RCC 7860 (cell line): ENCODE measurements at regions not wholly inside any gene's neighbourhood (a gene's known extent, or its start where the extent isn't known, plus 50 kb on each side); places are given as distances from the start of the nearest gene placed in this dataset.

Experiments used
- DNase-seq: peaks from one replicate; pipeline ENCODE4 v3.0.0-alpha.2; 2015; ENCODE audit warnings: low spot score
- FAIRE-seq: peaks from 2 replicates; lab custom pipeline; 2012; peaks lifted over from hg19 to GRCh38; lab: Jason Lieb, UNC

- no peak for FAIRE-seq
Observed at GRCh38 chr6:98094696-98095095, 739.7 kb upstream of the POU3F2 start.

GRCh38 chr6:98107801-98108200 lies 726.6 kb upstream of the POU3F2 start:
- no peak for FAIRE-seq

More at GRCh38 chr6:98094696-98095095, 739.7 kb upstream of the POU3F2 start:
- no peak for DNase-seq

GRCh38 chr6:98116455-98116854 lies 717.9 kb upstream of the POU3F2 start:
- DNase-seq, result no peak
- no peak for FAIRE-seq

More at GRCh38 chr6:98107801-98108200, 726.6 kb upstream of the POU3F2 start:
- DNase-seq, result no peak

DNA sequence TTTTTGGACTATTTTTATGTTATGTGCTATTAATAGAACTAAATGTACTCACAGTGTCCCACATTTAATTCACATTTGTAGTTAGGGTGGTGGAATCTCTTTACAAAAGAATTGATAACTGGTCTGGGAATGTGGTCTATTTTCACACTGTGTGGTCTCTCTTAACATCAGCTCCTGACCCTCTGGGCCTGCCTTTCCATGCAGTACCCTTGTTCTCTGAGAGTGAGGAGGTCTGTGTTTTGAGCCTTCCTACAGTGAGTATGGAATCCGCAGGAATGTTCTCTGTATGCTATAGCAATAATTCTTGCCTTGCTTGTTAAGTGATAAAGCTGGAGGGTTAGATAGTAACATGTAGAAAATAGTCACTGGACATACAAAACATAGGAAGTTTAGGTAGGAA lies 717.3 kb upstream of the POU3F2 start:
- DNase-seq, result no peak
- no peak for FAIRE-seq

- DNase-seq (no peak), FAIRE-seq (no peak)
Observed at GRCh38 chr6:98118397-98119045, 715.9 kb upstream of the POU3F2 start.

DNA sequence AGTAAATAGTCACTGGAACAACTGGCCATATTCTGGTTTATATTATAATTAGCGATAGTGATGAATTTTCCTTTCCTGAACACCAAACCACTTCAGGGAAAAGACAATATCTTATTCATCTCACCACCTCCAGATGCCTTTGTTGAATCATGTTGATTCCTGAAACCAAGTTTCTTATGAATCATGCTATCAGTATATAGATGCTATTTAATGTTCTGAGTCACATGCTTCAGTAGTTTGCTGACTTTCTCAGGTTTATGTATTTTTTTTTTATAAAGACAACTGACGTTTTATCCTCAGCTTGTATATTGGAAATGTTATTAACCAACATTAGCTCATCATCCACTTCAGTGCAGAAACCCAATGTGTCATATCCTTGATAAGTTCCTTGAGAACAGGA lies 710.2 kb upstream of the POU3F2 start:
- FAIRE-seq, result no peak
- no peak for DNase-seq

DNA sequence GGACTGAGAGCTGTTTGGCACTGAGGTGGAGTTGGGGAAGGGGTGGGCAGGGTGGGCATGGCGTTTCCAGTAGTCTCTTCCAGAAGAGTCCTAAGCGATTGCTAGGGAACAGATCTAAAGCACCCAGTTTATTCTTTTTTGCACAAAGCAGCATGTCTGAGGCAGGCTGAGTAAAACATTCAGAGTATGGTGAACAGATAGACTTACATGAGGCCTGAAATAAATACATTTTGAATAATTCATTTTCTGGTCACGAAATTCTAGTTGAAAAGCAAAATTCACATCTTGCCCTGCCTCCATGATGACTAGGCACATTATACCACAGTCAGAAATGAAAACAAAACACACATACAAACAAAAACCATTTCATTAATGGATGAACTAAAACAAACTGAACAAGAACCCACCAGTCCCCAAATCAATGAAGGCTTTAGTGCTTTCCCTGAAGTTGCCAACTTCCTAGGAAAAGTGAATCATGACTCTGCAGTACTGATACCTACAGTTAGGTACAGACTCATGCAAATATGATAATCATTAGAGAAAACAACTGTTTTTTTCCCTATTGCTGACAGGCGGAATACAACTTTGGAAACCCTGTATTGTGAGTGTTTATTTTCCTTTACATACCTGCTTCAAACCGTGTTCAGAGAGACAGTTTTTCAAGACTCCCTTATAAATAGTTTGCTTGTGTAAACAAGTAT lies 702.9 kb upstream of the POU3F2 start:
- DNase-seq (no peak), FAIRE-seq (no peak)

DNA sequence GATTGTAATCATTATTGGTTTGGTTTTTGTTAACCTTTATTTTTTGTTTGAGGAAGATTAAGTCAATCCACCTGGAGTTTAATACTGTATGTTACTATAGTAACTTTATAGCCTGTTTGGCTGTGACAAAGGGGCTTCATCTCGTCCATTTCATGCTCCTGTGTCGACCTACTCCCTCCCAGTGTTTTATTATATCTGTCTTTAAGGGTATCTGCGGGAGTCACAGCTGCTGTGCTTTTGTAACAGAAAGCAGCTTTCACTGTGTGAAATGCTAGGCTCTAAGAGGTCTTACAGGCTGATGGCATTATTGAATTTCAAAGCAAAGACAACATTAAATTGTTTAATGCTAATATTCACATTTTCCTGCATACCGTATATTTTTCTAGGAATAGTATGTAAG lies 698.0 kb upstream of the POU3F2 start:
- no peak for DNase-seq
- no peak for FAIRE-seq

GRCh38 chr6:98137391-98137790 lies 697.0 kb upstream of the POU3F2 start:
- no peak for DNase-seq

GRCh38 chr6:98142839-98143238 lies 691.5 kb upstream of the POU3F2 start:
- FAIRE-seq, result no peak
- DNase-seq, result no peak

More at GRCh38 chr6:98137391-98137790, 697.0 kb upstream of the POU3F2 start:
- no peak for FAIRE-seq

DNA sequence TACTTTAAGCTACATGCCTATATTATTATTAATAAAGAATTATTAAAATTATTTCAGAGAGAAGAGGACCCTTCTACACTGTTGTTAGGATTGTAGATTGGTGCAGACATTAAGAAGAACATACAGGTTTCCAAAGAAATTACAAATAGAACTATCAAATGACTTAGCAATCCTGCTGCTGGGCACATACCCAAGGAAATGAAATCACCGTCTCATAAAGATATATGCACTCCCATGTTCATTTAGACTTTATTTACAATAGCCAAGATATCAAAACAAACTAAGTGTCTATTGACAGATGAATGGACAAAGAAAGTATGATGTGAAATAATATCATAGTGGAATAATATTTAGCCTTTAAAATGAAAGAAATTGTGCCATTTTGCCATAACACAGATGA lies 687.7 kb upstream of the POU3F2 start:
- FAIRE-seq (no peak), DNase-seq (no peak)

- DNase-seq (no peak), FAIRE-seq (no peak)
Observed at GRCh38 chr6:98156580-98156979, 677.8 kb upstream of the POU3F2 start.

DNA sequence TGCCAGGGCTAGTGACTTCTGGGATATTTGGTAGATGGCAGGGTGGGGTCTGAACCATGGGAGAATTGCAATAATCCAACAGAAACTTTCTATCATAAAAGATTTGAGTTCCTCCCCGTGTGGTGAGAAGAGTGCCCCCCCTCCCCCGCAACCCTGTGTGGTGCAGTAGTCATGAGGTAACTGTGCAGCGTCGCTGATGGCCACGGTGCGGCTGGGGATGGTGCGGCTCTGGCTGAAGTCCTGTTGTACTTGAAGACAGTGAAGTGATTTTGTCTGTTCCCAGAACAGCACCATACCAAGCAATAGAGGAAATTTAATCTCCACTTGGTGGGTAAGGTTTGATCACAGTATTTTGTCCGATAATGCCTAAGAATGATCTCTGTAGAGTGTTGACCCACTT lies 654.8 kb upstream of the POU3F2 start:
- DNase-seq (no peak), FAIRE-seq (no peak)

DNA sequence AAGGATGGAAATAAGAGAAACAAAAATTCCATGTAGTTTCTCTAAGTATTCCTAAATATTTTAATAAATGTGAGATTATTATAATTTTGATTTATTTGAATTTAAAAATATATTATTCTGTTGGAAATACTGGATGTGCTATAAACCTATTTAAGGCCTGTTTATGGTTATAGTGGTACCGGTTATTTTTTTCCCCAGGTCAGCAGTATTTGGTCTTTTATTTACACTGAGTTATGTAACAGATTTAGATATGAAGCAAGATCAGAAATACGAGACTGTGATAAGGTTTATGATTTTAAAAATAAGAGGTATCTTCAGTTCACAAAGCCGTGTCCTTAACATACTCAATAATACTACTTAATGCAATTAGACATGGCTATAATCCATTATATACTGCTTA lies 634.3 kb upstream of the POU3F2 start:
- DNase-seq (no peak), FAIRE-seq (no peak)

- no peak for FAIRE-seq
- DNase-seq, result no peak
Observed at GRCh38 chr6:98203170-98203806, 631.1 kb upstream of the POU3F2 start.

GRCh38 chr6:98212468-98212867 lies 621.9 kb upstream of the POU3F2 start:
- DNase-seq, result no peak
- no peak for FAIRE-seq

GRCh38 chr6:98215531-98215930 lies 618.8 kb upstream of the POU3F2 start:
- FAIRE-seq (no peak), DNase-seq (no peak)

GRCh38 chr6:98230250-98230649 lies 604.1 kb upstream of the POU3F2 start:
- no peak for DNase-seq
- no peak for FAIRE-seq

DNA sequence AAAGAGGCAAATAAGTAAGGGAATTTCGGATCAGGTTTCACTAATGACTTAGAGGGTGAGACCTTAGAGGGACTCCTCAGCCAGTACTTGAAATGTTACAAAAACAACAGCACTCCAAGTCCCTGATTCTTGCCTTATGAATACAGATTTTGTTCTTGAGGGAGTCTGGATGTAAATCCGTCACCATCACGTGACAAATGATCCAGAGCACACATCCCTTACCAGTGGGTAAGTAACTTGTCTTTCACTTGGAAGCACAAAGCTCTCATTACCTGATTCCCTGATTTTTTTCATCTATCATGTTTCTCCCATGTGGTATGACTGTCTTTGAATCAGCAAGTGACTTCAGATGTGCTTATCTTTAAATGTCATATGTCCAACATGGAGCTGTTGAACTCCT lies 595.3 kb upstream of the POU3F2 start:
- DNase-seq, result no peak
- no peak for FAIRE-seq

DNA sequence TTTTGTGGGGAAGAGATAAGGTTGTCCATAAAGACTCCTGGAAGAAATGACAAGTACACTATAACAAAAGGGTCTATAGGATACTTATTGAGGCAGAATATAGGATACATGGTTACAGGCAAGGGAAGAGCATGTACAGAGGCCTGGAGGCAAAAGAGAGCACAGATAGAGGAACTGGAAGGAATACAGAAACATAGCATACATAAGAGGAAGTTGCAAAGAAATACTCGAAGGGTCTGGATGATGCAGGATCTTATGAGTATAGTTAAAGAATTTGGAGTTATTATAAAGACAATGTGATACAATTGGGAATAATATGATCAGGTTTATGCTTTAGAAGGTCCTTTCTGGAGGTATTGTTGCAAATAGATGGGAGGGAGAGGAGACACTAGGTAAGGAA lies 592.7 kb upstream of the POU3F2 start:
- FAIRE-seq (no peak), DNase-seq (no peak)

- no peak for FAIRE-seq
- no peak for DNase-seq
Observed at GRCh38 chr6:98254624-98255023, 579.8 kb upstream of the POU3F2 start.

DNA sequence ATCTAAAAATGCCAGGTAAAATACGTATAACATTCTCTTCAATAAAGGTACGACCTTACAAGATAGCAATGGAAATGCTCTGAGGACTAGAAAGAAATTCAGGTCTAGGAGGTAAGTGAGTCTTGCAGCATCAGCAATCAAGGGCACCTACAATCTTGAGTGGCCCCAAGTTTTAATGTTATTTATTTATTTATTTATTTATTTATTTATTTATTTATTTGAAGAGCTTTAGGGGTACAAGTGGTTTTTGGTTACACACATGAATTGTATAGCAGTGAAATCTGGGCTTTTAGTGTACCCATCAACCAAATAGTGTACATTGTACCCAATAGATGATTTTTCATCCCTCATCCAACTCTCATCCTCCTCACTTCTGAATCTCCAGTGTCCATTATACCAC lies 574.0 kb upstream of the POU3F2 start:
- FAIRE-seq (no peak), DNase-seq (no peak)
